ENCODE measurements at regions not wholly inside any gene's neighbourhood (a gene's known extent, or its start where the extent isn't known, plus 50 kb on each side); places are given as distances from the start of the nearest gene placed in this dataset.
"Not testable (repeated sequence)": the region's sequence is repeated elsewhere in the genome, so short reads cannot be mapped to it uniquely, and the experiment has no call there.

GRCh38 chr12:24361877-24362580, 412.6 kb upstream of the SOX5 start:
- no peak for DNase-seq (ENCODE audit: low read depth)

DNA sequence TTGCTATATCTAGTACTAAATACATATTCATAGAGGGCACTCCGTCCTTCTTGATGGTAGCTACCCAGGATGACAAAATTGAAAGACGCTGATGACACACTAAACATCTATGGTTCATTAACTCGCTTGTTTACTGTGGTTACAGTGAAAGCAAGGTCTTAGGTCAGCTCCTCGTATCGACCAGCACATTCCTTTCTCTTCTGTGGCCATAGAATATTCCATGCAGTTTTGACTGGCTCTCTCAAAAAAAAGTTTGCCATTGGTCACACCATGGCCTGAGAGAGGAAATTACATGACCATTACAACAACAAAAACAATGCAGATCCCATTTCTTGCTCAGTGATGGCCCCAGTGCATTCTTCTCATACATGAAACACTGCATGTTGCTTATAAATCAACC, 411.4 kb upstream of the SOX5 start:
- no peak for DNase-seq (ENCODE audit: low read depth)

DNA sequence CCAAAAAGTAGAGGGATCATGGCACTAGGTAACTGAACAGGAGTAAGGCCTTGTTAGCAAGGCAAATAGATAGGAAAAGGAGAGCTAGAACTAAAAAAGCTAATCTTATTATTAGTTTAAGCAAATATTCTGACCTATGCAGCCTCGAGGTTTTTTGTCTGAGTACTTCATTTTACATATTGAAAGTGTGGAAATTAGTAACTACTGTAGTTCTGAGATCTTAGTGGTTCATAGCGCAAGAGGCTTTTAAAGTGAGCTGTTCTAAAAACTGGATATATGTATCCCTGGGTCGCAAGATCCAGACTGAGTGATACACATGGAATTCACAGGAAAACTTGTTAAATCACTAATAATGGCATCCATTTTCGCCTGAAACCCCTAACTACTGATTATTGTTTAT, 411.0 kb upstream of the SOX5 start:
- no peak for DNase-seq (ENCODE audit: low read depth)

- no peak for DNase-seq (ENCODE audit: low read depth)
These were observed 410.6 kb upstream of the SOX5 start for GRCh38 chr12:24360057-24360456.

DNA sequence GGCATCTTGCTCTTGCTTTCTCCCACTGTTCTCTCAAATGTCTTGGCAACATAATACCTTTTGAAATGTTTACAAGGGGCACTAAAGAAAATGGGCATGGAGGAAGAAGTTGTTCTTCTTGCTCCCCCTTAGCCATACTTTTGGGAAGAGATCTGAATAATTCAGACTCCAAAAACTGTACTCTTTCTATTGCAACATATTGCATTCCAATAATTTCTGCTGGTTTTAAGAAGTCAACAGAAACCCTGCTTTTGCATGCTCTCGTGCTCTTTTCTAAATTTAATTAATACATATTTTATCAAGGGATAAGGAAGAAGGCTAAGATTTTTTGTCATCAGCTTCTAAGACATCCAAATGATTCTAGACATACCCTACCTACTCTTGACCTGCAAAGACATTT, 409.9 kb upstream of the SOX5 start:
- DNase-seq (ENCODE audit: low read depth) = no peak

DNA sequence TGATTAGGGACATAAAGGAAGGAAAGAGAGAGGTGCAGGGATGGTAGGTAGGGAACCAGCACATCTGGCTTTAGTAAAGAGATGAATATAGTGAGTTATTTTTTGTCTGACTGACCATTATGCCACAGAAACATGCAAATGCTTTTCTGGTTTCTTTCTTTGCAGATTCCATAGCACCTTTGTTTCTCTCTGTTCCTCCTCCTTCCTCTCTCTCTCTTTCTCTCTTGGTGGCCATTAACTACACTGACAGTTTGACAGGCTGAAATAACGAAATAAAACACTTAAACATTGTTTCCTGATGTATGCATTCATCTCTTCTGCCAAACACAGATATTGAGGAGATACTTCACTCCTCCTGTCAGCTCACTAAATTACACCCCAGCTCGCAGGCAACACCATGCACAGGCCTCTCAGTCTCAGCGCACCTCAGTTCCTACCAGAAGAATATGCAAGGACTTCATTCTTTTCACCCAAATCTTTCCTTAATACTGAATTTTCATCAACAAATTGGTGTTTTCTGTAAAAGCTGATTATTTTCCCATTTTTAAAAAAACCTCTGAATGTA, 406.9 kb upstream of the SOX5 start:
- DNase-seq (ENCODE audit: low read depth) = no peak

GRCh38 chr12:24352363-24352762, 402.9 kb upstream of the SOX5 start:
- no peak for DNase-seq (ENCODE audit: low read depth)

GRCh38 chr12:24349051-24349799, 399.8 kb upstream of the SOX5 start:
- DNase-seq (ENCODE audit: low read depth) = no peak

DNA sequence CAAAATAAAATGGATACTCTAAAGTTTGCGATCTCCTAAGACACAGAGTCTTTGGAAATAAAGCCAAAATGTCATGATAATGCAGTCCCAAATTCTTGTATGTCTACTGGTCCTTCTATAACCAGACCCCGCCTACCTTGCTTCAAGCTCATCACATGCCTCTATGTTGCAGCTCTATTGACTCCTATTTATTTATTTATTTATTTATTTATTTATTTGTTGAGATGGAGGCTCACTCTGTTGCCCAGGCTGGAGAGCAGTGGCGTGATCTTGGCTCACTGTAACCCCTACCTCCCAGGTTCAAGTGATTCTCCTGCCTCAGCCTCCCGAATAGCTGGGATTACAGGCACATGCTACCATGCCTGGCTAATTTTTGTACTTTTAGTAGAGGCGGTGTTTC, 398.7 kb upstream of the SOX5 start:
- not testable (repeated sequence) for DNase-seq (ENCODE audit: low read depth)

- DNase-seq (ENCODE audit: low read depth) = no peak
These were observed 378.8 kb upstream of the SOX5 start for GRCh38 chr12:24328261-24328660.

GRCh38 chr12:24325331-24325730, 375.9 kb upstream of the SOX5 start:
- no peak for DNase-seq (ENCODE audit: low read depth)

DNA sequence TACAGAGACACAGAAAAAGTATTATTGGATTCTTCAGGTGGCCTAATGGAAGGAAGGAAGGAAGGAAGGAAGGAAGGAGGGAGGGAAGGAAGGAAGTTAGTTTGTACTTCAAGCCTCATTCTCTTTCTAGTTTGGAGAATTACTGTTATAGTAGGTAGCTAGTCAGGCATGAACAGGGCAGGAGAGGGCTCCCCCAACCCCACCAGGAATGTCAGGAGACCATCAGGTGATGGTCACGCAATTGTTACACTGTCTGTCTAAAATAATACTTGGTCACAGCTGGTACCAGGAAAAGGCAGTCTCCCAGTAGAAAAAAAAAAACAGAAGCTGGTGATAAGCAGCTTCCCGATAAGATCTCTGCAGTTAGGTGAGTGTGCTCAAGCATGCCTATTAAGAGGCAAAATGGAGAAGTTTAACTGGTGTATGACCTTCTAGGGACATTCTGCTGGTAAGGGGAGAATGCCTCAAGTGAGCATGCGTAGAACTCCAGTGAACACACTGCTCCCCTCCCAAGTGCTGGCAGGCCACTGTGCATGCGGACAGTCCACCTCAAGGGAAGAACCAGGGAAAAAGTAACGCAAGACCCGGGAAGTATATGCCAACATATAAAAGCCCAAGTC, 358.4 kb upstream of the SOX5 start:
- no peak for DNase-seq (ENCODE audit: low read depth)

GRCh38 chr12:24307153-24307552, 357.7 kb upstream of the SOX5 start:
- no peak for DNase-seq (ENCODE audit: low read depth)

DNA sequence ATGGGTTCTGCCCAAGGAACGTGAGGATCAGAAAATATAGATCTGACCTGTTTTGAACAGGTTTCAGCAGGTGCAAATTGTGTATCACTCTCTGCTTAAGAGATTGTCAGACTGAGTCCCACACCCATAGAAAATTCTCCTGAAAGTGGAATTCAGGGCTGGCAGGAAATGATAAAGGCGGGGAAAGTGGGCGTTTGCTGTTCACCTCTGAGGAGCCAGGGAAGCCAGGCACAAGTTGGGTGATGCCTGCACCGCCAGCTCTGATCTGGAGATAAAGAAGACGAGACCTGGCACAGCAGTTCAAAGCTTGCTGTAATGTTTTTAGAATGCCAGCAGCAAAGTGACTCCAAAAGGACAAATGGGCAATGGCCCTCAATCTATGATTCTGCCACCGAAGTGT, 356.5 kb upstream of the SOX5 start:
- no peak for DNase-seq (ENCODE audit: low read depth)

DNA sequence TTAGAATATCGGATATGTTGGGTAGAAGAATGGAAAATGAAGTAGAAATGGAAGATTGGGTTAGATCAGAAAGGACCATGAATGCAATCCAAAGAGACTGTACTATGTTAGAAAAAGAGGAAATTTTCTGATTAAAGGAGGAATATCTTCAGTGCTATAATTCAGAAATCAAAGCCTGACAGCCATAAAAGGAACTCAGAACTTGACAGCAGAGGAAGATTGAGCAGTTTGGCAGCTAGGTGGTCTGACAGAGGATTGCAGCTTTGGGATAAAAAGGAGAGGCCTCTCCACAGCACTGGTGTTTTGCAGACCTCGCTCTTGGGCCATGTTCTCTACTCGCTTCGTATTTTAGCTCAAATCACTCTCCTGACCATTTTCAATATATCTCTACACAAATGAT, 354.8 kb upstream of the SOX5 start:
- no peak for DNase-seq (ENCODE audit: low read depth)

GRCh38 chr12:24302708-24303107, 353.2 kb upstream of the SOX5 start:
- DNase-seq (ENCODE audit: low read depth) = no peak

- no peak for DNase-seq (ENCODE audit: low read depth)
These were observed 348.0 kb upstream of the SOX5 start for GRCh38 chr12:24297516-24297915.

GRCh38 chr12:24293549-24293948, 344.1 kb upstream of the SOX5 start:
- no peak for DNase-seq (ENCODE audit: low read depth)

- no peak for DNase-seq (ENCODE audit: low read depth)
These were observed 338.5 kb upstream of the SOX5 start for GRCh38 chr12:24287963-24288362.

GRCh38 chr12:24285448-24285847, 336.0 kb upstream of the SOX5 start:
- DNase-seq (ENCODE audit: low read depth) = no peak

GRCh38 chr12:24281341-24281740, 331.9 kb upstream of the SOX5 start:
- DNase-seq (ENCODE audit: low read depth) = no peak

- no peak for DNase-seq (ENCODE audit: low read depth)
These were observed 330.8 kb upstream of the SOX5 start for GRCh38 chr12:24280056-24280842.
